Small intestine (tissue), 7 donors: ENCODE measurements at regions not wholly inside any gene's neighbourhood (a gene's known extent, or its start where the extent isn't known, plus 50 kb on each side); places are given as distances from the start of the nearest gene placed in this dataset.
A peak's percentile ranks its signal among the peaks of the same experiment; 100 is the strongest.

Experiments
- DNase-seq, 2 donors: peaks; one replicate each; pipeline versions ENCODE4 v3.0.0 to v3.0.0-alpha.2; 2013
- FAIRE-seq: peaks from 2 replicates; lab custom pipeline; 2012; peaks lifted over from hg19 to GRCh38; lab: Jason Lieb, UNC
- H3K27ac ChIP-seq, 3 donors: one replicate each; pipeline ENCODE4 v1.5.1; 2013; ENCODE audit warnings: low read length in 2 of 3, mild to moderate bottlenecking in 2 of 3, control low read depth in 1 of 3, inconsistent platforms in 1 of 3, low read depth in 1 of 3, moderate library complexity in 1 of 3
- H3K27me3 ChIP-seq, 3 donors: one replicate each; pipeline ENCODE4 v1.6.1; 2013; ENCODE audit warnings: low read length in 3 of 3, inconsistent platforms in 1 of 3; ENCODE audit not compliant: control insufficient read depth in 3 of 3, insufficient read depth in 3 of 3
- H3K36me3 ChIP-seq, 3 donors: one replicate each; pipeline ENCODE4 v1.6.1; 2013; ENCODE audit warnings: low read length in 3 of 3, inconsistent platforms in 1 of 3, low read depth in 1 of 3, mild to moderate bottlenecking in 1 of 3, moderate library complexity in 1 of 3; ENCODE audit not compliant: control insufficient read depth in 3 of 3, insufficient read depth in 2 of 3
- H3K4me1 ChIP-seq, 3 donors: one replicate each; pipeline ENCODE4 v1.6.1; 2013; ENCODE audit warnings: low read length in 2 of 3, inconsistent platforms in 1 of 3, low read depth in 1 of 3, mild to moderate bottlenecking in 1 of 3, moderate library complexity in 1 of 3; ENCODE audit not compliant: control insufficient read depth in 3 of 3, insufficient read depth in 2 of 3
- H3K4me3 ChIP-seq, 3 donors: one replicate each; pipeline ENCODE4 v1.5.1; 2013; ENCODE audit warnings: low read length in 3 of 3, control low read depth in 1 of 3, inconsistent platforms in 1 of 3, low read depth in 1 of 3, mild to moderate bottlenecking in 1 of 3, moderate library complexity in 1 of 3
- H3K9me3 ChIP-seq, 2 donors: one replicate each; pipeline ENCODE4 v1.6.1; 2013; ENCODE audit warnings: low read depth in 1 of 2, low read length in 1 of 2; ENCODE audit not compliant: control insufficient read depth in 2 of 2, insufficient read depth in 1 of 2
- WGBS, 3 donors: extraction: QIAGEN DNeasy Blood & Tissue Kit; methylation state at CpG; one replicate each; pipeline ENCODE4 v1.1.7; 2013; 5-methylcytosine and 5-hydroxymethylcytosine counted together
- donor health status: healthy with polysubstance abuse.
- donor health status: control.
- donor health status: control.
- donor health status: Bipolar disorder and iron deficiency.
- donor health status: healthy.

DNA sequence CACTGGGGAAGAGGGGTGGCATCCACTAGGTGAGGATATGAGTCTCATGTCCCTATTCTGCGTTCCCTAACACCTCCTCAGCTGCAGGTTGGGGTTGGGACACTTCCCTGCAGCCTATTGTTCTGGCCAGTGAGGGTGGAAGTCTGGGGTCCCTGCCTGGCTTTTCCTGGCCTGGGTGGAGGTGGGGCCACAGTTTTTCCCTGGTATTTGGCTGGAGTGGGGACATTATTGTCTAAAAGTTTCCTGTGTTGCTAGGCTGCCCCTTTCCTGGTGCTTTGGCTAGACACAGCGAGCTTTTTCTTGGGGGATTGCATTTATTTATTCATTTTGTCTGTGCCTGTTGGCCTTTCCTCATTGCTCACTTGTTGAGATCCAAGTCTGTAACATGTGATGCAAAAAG is 559.5 kb upstream of the IGFBP3 start:
- H3K9me3 ChIP-seq, result peaks cover 0 to under 1% of the 10 kb centered on the region in 2 donors
- no peak overlapping the region for H3K4me3 ChIP-seq
- no peak for DNase-seq
- no peaks in the 10 kb centered on the region for H3K4me1 ChIP-seq
- FAIRE-seq, result no peak
- H3K36me3 ChIP-seq, result no peaks in the 10 kb centered on the region
- WGBS, 3 donors, result 56 to 67% (median 63%) methylated on average over 2 of the region's 2 CpGs
- H3K27me3 ChIP-seq, result no peaks in the 10 kb centered on the region
- no peak overlapping the region for H3K27ac ChIP-seq

DNA sequence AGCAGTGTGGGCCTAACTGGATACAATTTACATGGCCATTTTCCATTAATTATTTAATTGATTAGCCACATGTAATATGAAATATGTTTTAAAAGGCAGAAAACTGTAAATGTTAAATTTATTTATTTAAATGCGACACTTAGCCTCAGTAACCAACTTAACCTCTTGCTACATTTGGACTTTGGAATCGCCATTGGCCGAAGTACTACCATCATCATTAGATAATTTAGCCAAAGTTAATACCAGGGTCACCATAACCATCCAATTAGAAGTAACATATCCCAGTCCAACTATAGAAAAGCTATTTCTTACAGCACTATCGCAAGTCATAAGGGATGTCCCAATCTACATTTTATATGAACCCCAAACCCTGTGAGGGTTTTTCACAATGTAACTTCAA is 558.6 kb upstream of the IGFBP3 start:
- WGBS, 3 donors, result 89 to 95% (median 94%) methylated on average over 4 of the region's 4 CpGs
- no peaks in the 10 kb centered on the region for H3K27me3 ChIP-seq
- H3K4me1 ChIP-seq, result no peaks in the 10 kb centered on the region
- no peak for FAIRE-seq
- H3K27ac ChIP-seq, result no peak overlapping the region
- no peak overlapping the region for H3K4me3 ChIP-seq
- no peaks in the 10 kb centered on the region for H3K36me3 ChIP-seq
- peaks cover 0 to 8% of the 10 kb centered on the region in 2 donors for H3K9me3 ChIP-seq
- no peak for DNase-seq

DNA sequence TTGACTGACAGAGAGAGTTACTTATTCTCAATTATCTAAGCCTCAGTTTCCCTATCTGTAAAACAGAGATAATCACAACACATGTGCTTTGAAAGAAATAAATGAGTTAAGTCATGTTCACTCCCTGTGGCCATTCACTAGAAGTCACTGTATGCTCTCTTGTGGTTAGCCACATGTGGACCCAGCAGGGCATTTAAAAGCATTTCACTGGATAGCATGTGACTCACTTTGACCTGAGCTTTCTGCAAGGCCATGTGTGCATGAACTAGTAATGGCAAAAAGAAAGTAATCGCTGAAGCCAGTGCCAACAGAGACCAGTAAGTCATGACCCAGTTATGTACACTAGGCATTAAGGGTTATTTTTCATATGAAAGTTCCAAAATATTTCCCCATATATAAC is 557.0 kb upstream of the IGFBP3 start:
- WGBS, 3 donors, result 97 to 100% (median 97%) methylated on average over 1 of the region's 1 CpG
- peaks cover 0 to 10% of the 10 kb centered on the region in 2 donors for H3K9me3 ChIP-seq
- H3K27me3 ChIP-seq, result no peaks in the 10 kb centered on the region
- H3K4me3 ChIP-seq, result no peak overlapping the region
- no peaks in the 10 kb centered on the region for H3K36me3 ChIP-seq
- no peak for DNase-seq
- FAIRE-seq, result no peak
- no peak overlapping the region for H3K27ac ChIP-seq
- H3K4me1 ChIP-seq, result no peaks in the 10 kb centered on the region

DNA sequence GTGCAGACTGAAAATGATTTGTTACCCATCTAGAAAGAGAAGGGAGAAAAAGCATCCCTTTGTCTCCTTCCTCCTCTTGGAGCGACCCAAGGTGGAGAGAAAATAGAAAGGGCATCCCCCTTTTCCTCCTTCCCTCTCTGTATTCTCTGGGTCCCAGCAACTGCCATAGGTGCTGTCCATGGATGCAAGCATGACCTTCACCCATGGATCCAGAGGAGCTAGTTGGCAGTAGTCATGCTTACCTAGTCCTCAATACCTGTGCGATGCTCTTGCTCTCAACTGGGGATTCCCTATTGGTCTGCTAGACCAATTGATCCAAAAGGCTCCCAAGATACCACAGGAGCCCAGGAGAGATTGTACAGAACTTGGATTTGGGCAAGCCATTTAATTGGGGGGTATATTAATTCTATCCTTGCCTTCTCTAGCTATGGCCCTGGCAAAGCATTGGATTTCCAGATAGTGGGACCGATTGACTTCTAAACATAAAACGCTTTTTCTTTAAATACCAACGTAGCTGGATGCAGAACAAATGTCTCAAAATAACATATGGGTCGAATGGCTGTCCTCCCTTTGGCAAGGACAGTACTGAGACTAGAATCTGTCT is 547.8 kb upstream of the IGFBP3 start:
- Histone ChIP-seq H3K4me1 (no peaks in the 10 kb centered on the region), H3K9me3 (peaks cover 8 to 55% of the 10 kb centered on the region in 2 donors), H3K4me3 (no peak overlapping the region), H3K36me3 (no peaks in the 10 kb centered on the region), H3K27me3 (no peaks in the 10 kb centered on the region), H3K27ac (no peak overlapping the region)
- peak in 1 of 2 donors; percentile 18 for DNase-seq
- 71 to 78% (median 71%) methylated on average over 6 of the region's 6 CpGs for WGBS, 3 donors
- no peak for FAIRE-seq

DNA sequence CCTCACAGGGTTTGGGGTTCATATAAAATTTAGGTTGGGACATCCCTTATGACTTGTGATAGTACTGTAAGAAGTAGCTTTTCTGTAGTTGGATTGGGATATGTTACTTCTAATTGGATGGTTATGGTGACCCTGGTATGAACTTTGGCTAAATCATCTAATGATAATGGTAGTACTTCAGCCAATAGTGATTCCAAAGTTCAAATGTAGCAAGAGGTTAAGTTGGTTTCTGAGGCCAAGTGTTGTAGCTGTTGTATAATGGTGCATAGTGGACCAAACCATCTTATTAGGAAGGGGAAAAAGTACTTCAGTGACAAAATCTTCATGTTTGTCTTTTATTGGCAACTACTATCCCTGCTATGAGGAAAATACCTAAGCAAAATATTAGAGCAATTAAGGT is 542.1 kb upstream of the IGFBP3 start:
- FAIRE-seq (no peak), DNase-seq (peak in 1 of 2 donors; percentile 5)
- Histone ChIP-seq H3K36me3 (no peaks in the 10 kb centered on the region), H3K4me1 (no peaks in the 10 kb centered on the region), H3K27me3 (no peaks in the 10 kb centered on the region), H3K4me3 (no peak overlapping the region), H3K9me3 (peaks cover 4 to 51% of the 10 kb centered on the region in 2 donors), H3K27ac (no peak overlapping the region)

DNA sequence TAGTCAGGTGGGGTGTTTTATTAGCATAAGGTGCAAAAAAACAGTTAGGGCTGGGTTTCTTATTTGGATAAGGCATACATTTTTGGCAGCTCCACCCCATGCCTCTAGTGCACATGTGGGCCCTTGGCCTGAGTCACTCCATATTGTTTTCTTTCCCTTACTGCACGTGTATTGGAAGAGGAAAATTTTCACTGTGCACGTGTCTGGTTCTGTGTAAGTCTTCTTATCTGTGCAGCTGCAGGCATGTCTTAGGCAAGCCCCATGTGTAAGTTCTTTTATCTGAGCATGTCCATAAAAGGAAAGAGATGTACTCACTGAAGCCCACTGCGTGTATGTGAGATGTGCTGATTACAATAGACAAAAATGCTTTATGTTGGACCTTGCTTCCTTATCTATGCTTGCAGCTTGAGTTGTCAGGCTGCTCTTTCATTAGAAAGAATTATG is 540.3 kb upstream of the IGFBP3 start:
- no peak for DNase-seq
- Histone ChIP-seq H3K27ac (no peak overlapping the region), H3K9me3 (peaks cover 0 to 35% of the 10 kb centered on the region in 2 donors), H3K36me3 (no peaks in the 10 kb centered on the region), H3K4me3 (no peak overlapping the region), H3K27me3 (no peaks in the 10 kb centered on the region), H3K4me1 (no peaks in the 10 kb centered on the region)
- WGBS, 3 donors, result 74 to 86% (median 81%) methylated on average over 3 of the region's 3 CpGs
- no peak for FAIRE-seq

DNA sequence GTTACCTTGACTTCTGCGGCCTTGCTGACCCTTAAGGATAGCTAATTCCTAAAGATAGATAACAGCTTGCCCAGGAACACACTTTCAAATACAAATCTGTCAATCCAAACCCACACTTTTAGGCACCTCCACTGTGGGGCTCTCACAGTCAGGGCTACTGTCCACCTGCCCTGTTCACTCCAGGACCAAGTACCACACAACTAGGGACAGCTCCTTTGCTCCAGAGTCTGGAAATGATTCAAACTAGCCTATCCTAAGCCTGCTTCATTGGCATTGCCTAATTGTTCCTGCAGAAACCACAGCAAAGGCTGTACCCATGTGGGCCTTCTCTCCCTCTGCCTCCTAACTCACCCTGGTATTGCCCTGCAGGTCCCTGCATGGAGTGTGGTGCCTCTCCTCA is 538.9 kb upstream of the IGFBP3 start:
- Histone ChIP-seq H3K4me1 (no peaks in the 10 kb centered on the region), H3K27me3 (no peaks in the 10 kb centered on the region), H3K36me3 (no peaks in the 10 kb centered on the region), H3K27ac (no peak overlapping the region), H3K4me3 (no peak overlapping the region), H3K9me3 (peaks cover 0 to 24% of the 10 kb centered on the region in 2 donors)
- 79 to 98% (median 94%) methylated on average over 1 of the region's 1 CpG for WGBS, 3 donors
- no peak for FAIRE-seq
- no peak for DNase-seq

DNA sequence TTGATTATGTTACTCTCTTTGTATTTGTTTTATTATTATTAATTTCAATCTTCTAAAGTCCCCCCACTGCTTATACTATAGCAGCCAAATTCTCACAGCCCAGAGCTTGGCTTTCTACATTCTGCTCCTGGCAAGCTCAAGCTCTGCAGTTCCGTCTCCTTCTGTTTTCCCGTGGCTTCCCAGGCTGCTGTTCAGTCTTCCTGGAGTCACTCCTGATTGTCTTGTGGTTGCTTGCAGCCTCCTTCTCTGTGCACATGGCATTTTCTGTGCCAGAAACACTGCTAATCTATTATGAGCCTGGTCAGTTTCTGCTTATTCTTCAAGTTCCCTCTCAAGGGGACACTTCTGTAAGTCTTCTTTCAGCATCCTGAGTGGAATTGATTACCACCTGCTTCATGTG is 533.7 kb upstream of the IGFBP3 start:
- 57 to 83% (median 61%) methylated on average over 2 of the region's 2 CpGs for WGBS, 3 donors
- no peak overlapping the region for H3K27ac ChIP-seq
- H3K36me3 ChIP-seq, result no peaks in the 10 kb centered on the region
- H3K4me3 ChIP-seq, result no peak overlapping the region
- DNase-seq (no peak), FAIRE-seq (no peak)
- no peaks in the 10 kb centered on the region for H3K27me3 ChIP-seq
- H3K4me1 ChIP-seq, result no peaks in the 10 kb centered on the region
- H3K9me3 ChIP-seq, result peaks cover 0 to 2% of the 10 kb centered on the region in 2 donors

DNA sequence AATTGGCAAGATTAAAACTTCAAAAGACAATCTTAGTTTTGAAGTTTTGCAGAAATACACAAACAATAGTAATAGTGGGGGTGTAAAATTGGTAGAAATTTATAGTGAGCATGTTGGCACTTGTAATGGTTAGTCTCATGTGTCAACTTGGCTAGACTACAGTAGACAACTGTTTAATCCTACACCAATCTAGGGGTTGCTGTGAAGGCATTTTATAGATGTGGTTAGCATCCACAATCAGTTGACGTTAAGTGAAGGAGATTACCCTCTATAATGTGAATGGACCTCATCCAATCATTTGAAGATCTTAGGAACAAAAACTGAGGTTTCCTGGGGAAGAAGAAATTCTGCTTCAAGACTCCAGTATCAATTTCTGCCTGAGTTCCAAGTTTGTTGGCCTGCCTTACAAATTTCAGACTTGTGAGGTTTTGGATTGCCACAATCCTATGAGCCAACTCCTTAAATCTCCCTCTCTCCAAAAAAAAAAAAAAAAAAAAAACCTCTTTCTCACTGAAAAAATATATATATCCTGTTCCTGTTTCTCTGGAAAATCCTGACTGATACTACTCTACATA is 531.6 kb upstream of the IGFBP3 start:
- H3K9me3 ChIP-seq, result no peaks in the 10 kb centered on the region
- H3K4me3 ChIP-seq, result no peak overlapping the region
- FAIRE-seq (no peak), DNase-seq (no peak)
- H3K27me3 ChIP-seq, result no peaks in the 10 kb centered on the region
- no peak overlapping the region for H3K27ac ChIP-seq
- WGBS, 3 donors, result 70 to 84% (median 78%) methylated on average over 1 of the region's 1 CpG
- no peaks in the 10 kb centered on the region for H3K4me1 ChIP-seq
- no peaks in the 10 kb centered on the region for H3K36me3 ChIP-seq
